ENCODE measurements at regions not wholly inside any gene's neighbourhood (a gene's known extent, or its start where the extent isn't known, plus 50 kb on each side); places are given as distances from the start of the nearest gene placed in this dataset.

DNA sequence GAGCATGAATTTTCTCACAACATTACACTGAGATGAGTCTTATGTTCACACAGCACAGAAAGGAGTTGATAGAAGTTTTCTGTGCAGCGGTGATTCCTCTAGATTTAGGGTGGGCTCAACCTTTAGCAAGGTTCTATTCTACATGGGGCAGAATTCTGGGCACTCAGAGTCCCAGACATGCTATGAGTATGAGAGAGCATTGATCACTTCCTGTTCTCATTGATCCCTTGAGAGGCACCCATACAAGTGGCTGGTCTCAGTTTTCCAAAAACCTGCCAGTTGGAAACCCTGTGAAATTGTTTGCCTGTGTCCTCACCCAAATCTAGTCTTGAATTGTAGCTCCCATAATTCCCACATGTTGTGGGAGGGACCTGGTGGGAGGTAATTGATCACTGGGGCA is 112.5 kb upstream of the NR2F2 start:
- Mint-ChIP-seq H3K27ac (ENCODE audit: low read depth, unreplicated experiment) (no peak overlapping the region), H3K27me3 (ENCODE audit: insufficient read depth, unreplicated experiment) (no peaks in the 10 kb centered on the region), H3K9me3 (ENCODE audit: unreplicated experiment) (no peaks in the 10 kb centered on the region), H3K36me3 (ENCODE audit: insufficient read depth, unreplicated experiment) (no peaks in the 10 kb centered on the region), H3K4me1 (ENCODE audit: insufficient read depth, unreplicated experiment) (no peaks in the 10 kb centered on the region), H3K4me3 (ENCODE audit: unreplicated experiment) (no peak overlapping the region)
- TF ChIP-seq, protein P1, sequence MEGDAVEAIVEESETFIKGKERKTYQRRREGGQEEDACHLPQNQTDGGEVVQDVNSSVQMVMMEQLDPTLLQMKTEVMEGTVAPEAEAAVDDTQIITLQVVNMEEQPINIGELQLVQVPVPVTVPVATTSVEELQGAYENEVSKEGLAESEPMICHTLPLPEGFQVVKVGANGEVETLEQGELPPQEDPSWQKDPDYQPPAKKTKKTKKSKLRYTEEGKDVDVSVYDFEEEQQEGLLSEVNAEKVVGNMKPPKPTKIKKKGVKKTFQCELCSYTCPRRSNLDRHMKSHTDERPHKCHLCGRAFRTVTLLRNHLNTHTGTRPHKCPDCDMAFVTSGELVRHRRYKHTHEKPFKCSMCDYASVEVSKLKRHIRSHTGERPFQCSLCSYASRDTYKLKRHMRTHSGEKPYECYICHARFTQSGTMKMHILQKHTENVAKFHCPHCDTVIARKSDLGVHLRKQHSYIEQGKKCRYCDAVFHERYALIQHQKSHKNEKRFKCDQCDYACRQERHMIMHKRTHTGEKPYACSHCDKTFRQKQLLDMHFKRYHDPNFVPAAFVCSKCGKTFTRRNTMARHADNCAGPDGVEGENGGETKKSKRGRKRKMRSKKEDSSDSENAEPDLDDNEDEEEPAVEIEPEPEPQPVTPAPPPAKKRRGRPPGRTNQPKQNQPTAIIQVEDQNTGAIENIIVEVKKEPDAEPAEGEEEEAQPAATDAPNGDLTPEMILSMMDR (IDR thresholded peaks at IDR 0.05; ENCODE audit: unreplicated experiment) = no peak
- ChIA-PET CTCF (interaction anchor here (0.6 to 0.9 kb wide), 2 partner anchors 138 to 1160 kb away, joined by 3 to 4 read pairs; no protein-coding TSS in a partner anchor), POLR2A (interaction anchor here (0.7 kb wide), 1 partner anchor 16 kb away, joined by 3 read pairs; no protein-coding TSS in a partner anchor)
- no TSS peak for BruUV-seq (replicated peaks)
- intact Hi-C loops (cut with micrococcal nuclease) = no loop called here
- DNase-seq (ENCODE audit: unreplicated experiment) = no peak

DNA sequence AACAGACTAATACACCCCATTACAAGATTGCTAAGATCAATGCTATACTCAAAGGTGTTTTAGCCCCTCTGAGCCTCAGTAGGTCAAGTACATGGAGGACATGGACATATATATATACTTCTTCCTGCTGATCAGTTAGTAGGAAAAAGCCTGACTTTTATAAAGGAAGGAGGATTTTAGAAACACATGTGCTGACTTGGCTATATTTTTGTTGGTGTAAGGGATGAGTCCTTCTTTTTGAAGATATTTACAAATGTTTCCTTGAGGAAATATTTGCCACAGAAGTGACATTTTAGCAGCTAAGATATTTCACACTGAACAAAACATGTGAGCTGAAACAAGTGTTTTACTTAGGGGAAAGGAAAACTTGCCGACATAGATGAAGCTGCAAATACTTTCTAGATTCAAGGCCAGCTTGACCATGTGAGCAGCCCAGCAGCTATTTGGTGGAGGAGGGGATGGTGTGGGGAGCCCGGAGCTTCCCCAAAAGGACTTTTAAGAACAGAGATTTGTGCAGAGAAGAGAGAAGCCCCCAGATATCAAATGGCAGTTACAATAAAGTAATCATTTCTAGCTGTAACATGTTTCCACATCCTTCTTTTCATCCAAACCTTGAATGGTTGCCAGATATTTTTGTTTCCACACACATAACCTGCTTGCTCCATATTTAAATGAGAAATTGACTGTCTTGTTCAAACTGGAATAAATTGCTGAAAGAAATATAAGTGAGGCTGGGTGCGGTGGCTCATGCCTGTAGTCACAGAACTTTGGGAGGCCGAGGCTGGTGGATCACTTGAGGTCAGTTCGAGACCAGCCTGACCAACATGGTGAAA is 111.7 kb upstream of the NR2F2 start:
- Mint-ChIP-seq H3K4me1 (ENCODE audit: insufficient read depth, unreplicated experiment) (no peaks in the 10 kb centered on the region), H3K36me3 (ENCODE audit: insufficient read depth, unreplicated experiment) (no peaks in the 10 kb centered on the region), H3K4me3 (ENCODE audit: unreplicated experiment) (no peak overlapping the region), H3K27me3 (ENCODE audit: insufficient read depth, unreplicated experiment) (no peaks in the 10 kb centered on the region), H3K27ac (ENCODE audit: low read depth, unreplicated experiment) (no peak overlapping the region), H3K9me3 (ENCODE audit: unreplicated experiment) (no peaks in the 10 kb centered on the region)
- intact Hi-C loops (cut with micrococcal nuclease) = no loop called here
- TF ChIP-seq, protein P1 (IDR thresholded peaks at IDR 0.05; ENCODE audit: unreplicated experiment) = no peak
- no peak for DNase-seq (ENCODE audit: unreplicated experiment)
- BruUV-seq (replicated peaks) = no TSS peak
- ChIA-PET POLR2A (interaction anchor here (0.7 kb wide), 2 partner anchors 72 to 110 kb away, joined by 3 read pairs; no protein-coding TSS in a partner anchor), CTCF (no interaction called here)

DNA sequence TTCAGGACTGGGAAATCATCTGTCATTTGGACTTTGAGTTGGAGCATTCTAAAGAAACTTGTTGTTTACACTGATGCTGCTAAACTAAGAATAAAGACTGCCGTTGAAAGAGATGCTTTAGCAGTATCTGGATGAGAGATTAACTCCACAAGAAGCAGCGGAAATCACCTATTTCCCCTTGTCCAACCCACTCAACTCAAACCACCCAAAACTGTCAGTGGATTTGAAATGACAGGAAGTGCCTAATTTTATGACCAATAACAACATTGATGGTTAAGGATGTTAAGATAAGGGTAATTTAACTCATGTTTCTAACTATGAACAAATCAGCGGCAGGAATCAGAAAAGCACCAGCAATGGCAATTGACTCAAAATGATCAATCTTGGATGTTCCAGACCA is 110.8 kb upstream of the NR2F2 start:
- BruUV-seq (replicated peaks) = no TSS peak
- no peak overlapping the region for H3K4me3 Mint-ChIP-seq (ENCODE audit: unreplicated experiment)
- CTCF ChIA-PET = no interaction called here
- no peaks in the 10 kb centered on the region for H3K27me3 Mint-ChIP-seq (ENCODE audit: insufficient read depth, unreplicated experiment)
- DNase-seq (ENCODE audit: unreplicated experiment) = no peak
- intact Hi-C loops (cut with micrococcal nuclease) = no loop called here
- no peaks in the 10 kb centered on the region for H3K9me3 Mint-ChIP-seq (ENCODE audit: unreplicated experiment)
- no peaks in the 10 kb centered on the region for H3K4me1 Mint-ChIP-seq (ENCODE audit: insufficient read depth, unreplicated experiment)
- TF ChIP-seq, protein P1 (IDR thresholded peaks at IDR 0.05; ENCODE audit: unreplicated experiment) = no peak
- no peak overlapping the region for H3K27ac Mint-ChIP-seq (ENCODE audit: low read depth, unreplicated experiment)
- POLR2A ChIA-PET = no interaction called here
- no peaks in the 10 kb centered on the region for H3K36me3 Mint-ChIP-seq (ENCODE audit: insufficient read depth, unreplicated experiment)

DNA sequence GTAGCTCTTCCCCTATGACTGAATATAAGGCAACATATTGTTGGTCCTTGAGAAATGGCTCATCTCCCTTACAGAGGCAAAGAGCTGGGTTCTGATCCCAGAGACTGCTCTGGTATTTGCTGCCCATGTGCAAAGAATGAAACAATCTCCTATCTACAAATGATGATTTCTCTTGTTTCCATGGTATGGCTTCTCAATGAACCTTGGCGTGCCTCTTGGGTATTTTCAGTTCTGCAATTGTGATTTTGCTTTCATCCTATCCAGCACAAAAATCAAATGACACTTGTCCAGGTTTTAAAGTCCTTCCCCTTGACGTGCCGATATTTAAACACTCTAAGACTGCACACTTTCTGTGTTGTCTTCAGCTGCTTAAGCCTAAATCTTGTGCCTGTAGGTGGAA is 109.8 kb upstream of the NR2F2 start:
- no TSS peak for BruUV-seq (replicated peaks)
- Mint-ChIP-seq H3K27ac (ENCODE audit: low read depth, unreplicated experiment) (no peak overlapping the region), H3K4me1 (ENCODE audit: insufficient read depth, unreplicated experiment) (peaks cover 4% of the 10 kb centered on the region), H3K9me3 (ENCODE audit: unreplicated experiment) (no peaks in the 10 kb centered on the region), H3K4me3 (ENCODE audit: unreplicated experiment) (no peak overlapping the region), H3K36me3 (ENCODE audit: insufficient read depth, unreplicated experiment) (no peaks in the 10 kb centered on the region), H3K27me3 (ENCODE audit: insufficient read depth, unreplicated experiment) (no peaks in the 10 kb centered on the region)
- no peak for DNase-seq (ENCODE audit: unreplicated experiment)
- TF ChIP-seq, protein P1 (IDR thresholded peaks at IDR 0.05; ENCODE audit: unreplicated experiment) = no peak
- CTCF ChIA-PET = interaction anchor here (0.6 to 1.3 kb wide), 3 partner anchors 10 to 131 kb away, joined by 3 to 7 read pairs (median 3); no protein-coding TSS in a partner anchor
- intact Hi-C loops (cut with micrococcal nuclease) = no loop called here
- POLR2A ChIA-PET = no interaction called here

Data from MCF 10A (cell line).